ENCODE measurements at regions not wholly inside any gene's neighbourhood (a gene's known extent, or its start where the extent isn't known, plus 50 kb on each side); places are given as distances from the start of the nearest gene placed in this dataset.
"Not testable (repeated sequence)": the region's sequence is repeated elsewhere in the genome, so short reads cannot be mapped to it uniquely, and the experiment has no call there.

DNA sequence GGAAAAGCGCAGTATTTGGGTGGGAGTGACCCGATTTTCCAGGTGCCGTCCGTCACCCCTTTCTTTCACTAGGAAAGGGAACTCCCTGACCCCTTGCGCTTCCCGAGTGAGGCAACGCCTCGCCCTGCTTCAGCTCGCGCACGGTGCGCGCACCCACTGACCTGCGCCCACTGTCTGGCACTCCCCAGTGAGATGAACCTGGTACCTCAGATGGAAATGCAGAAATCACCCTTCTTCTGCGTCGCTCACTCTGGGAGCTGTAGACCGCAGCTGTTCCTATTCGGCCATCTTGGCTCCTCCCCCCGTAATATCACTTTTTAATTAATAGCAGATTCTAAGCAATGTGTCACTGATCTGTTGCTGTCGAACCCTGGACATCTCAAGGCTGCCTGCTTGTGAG is 294.9 kb downstream of the MYCN start:
- TF ChIP-seq, protein P1, sequence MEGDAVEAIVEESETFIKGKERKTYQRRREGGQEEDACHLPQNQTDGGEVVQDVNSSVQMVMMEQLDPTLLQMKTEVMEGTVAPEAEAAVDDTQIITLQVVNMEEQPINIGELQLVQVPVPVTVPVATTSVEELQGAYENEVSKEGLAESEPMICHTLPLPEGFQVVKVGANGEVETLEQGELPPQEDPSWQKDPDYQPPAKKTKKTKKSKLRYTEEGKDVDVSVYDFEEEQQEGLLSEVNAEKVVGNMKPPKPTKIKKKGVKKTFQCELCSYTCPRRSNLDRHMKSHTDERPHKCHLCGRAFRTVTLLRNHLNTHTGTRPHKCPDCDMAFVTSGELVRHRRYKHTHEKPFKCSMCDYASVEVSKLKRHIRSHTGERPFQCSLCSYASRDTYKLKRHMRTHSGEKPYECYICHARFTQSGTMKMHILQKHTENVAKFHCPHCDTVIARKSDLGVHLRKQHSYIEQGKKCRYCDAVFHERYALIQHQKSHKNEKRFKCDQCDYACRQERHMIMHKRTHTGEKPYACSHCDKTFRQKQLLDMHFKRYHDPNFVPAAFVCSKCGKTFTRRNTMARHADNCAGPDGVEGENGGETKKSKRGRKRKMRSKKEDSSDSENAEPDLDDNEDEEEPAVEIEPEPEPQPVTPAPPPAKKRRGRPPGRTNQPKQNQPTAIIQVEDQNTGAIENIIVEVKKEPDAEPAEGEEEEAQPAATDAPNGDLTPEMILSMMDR (tag by site-specific recombination; IDR thresholded peaks at IDR 0.05) = not testable (repeated sequence)
- not testable (repeated sequence) for TF ChIP-seq ZNF501 (tag by site-specific recombination; IDR thresholded peaks at IDR 0.05); ZNF48 (tag by site-specific recombination; IDR thresholded peaks at IDR 0.05); ZNF561 (tag by site-specific recombination; IDR thresholded peaks at IDR 0.05; ENCODE audit: borderline replicate concordance); ZNF621 (tag by site-specific recombination; IDR thresholded peaks at IDR 0.05); ZNF530 (tag by site-specific recombination; IDR thresholded peaks at IDR 0.05; ENCODE audit: low read depth); ZNF677 (tag by site-specific recombination; IDR thresholded peaks at IDR 0.05); ZNF510 (tag by site-specific recombination; IDR thresholded peaks at IDR 0.05; ENCODE audit: insufficient replicate concordance)
- TF ChIP-seq, protein P2, sequence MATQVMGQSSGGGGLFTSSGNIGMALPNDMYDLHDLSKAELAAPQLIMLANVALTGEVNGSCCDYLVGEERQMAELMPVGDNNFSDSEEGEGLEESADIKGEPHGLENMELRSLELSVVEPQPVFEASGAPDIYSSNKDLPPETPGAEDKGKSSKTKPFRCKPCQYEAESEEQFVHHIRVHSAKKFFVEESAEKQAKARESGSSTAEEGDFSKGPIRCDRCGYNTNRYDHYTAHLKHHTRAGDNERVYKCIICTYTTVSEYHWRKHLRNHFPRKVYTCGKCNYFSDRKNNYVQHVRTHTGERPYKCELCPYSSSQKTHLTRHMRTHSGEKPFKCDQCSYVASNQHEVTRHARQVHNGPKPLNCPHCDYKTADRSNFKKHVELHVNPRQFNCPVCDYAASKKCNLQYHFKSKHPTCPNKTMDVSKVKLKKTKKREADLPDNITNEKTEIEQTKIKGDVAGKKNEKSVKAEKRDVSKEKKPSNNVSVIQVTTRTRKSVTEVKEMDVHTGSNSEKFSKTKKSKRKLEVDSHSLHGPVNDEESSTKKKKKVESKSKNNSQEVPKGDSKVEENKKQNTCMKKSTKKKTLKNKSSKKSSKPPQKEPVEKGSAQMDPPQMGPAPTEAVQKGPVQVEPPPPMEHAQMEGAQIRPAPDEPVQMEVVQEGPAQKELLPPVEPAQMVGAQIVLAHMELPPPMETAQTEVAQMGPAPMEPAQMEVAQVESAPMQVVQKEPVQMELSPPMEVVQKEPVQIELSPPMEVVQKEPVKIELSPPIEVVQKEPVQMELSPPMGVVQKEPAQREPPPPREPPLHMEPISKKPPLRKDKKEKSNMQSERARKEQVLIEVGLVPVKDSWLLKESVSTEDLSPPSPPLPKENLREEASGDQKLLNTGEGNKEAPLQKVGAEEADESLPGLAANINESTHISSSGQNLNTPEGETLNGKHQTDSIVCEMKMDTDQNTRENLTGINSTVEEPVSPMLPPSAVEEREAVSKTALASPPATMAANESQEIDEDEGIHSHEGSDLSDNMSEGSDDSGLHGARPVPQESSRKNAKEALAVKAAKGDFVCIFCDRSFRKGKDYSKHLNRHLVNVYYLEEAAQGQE (tag by site-specific recombination; IDR thresholded peaks at IDR 0.05) = not testable (repeated sequence)
- TF ChIP-seq, protein P3, sequence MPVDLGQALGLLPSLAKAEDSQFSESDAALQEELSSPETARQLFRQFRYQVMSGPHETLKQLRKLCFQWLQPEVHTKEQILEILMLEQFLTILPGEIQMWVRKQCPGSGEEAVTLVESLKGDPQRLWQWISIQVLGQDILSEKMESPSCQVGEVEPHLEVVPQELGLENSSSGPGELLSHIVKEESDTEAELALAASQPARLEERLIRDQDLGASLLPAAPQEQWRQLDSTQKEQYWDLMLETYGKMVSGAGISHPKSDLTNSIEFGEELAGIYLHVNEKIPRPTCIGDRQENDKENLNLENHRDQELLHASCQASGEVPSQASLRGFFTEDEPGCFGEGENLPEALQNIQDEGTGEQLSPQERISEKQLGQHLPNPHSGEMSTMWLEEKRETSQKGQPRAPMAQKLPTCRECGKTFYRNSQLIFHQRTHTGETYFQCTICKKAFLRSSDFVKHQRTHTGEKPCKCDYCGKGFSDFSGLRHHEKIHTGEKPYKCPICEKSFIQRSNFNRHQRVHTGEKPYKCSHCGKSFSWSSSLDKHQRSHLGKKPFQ (tag by site-specific recombination; IDR thresholded peaks at IDR 0.05) = not testable (repeated sequence)
- TF ChIP-seq, protein P4, sequence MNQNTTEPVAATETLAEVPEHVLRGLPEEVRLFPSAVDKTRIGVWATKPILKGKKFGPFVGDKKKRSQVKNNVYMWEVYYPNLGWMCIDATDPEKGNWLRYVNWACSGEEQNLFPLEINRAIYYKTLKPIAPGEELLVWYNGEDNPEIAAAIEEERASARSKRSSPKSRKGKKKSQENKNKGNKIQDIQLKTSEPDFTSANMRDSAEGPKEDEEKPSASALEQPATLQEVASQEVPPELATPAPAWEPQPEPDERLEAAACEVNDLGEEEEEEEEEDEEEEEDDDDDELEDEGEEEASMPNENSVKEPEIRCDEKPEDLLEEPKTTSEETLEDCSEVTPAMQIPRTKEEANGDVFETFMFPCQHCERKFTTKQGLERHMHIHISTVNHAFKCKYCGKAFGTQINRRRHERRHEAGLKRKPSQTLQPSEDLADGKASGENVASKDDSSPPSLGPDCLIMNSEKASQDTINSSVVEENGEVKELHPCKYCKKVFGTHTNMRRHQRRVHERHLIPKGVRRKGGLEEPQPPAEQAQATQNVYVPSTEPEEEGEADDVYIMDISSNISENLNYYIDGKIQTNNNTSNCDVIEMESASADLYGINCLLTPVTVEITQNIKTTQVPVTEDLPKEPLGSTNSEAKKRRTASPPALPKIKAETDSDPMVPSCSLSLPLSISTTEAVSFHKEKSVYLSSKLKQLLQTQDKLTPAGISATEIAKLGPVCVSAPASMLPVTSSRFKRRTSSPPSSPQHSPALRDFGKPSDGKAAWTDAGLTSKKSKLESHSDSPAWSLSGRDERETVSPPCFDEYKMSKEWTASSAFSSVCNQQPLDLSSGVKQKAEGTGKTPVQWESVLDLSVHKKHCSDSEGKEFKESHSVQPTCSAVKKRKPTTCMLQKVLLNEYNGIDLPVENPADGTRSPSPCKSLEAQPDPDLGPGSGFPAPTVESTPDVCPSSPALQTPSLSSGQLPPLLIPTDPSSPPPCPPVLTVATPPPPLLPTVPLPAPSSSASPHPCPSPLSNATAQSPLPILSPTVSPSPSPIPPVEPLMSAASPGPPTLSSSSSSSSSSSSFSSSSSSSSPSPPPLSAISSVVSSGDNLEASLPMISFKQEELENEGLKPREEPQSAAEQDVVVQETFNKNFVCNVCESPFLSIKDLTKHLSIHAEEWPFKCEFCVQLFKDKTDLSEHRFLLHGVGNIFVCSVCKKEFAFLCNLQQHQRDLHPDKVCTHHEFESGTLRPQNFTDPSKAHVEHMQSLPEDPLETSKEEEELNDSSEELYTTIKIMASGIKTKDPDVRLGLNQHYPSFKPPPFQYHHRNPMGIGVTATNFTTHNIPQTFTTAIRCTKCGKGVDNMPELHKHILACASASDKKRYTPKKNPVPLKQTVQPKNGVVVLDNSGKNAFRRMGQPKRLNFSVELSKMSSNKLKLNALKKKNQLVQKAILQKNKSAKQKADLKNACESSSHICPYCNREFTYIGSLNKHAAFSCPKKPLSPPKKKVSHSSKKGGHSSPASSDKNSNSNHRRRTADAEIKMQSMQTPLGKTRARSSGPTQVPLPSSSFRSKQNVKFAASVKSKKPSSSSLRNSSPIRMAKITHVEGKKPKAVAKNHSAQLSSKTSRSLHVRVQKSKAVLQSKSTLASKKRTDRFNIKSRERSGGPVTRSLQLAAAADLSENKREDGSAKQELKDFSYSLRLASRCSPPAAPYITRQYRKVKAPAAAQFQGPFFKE (tag by site-specific recombination; IDR thresholded peaks at IDR 0.05; ENCODE audit: borderline replicate concordance) = not testable (repeated sequence)
- TF ChIP-seq, protein P5, sequence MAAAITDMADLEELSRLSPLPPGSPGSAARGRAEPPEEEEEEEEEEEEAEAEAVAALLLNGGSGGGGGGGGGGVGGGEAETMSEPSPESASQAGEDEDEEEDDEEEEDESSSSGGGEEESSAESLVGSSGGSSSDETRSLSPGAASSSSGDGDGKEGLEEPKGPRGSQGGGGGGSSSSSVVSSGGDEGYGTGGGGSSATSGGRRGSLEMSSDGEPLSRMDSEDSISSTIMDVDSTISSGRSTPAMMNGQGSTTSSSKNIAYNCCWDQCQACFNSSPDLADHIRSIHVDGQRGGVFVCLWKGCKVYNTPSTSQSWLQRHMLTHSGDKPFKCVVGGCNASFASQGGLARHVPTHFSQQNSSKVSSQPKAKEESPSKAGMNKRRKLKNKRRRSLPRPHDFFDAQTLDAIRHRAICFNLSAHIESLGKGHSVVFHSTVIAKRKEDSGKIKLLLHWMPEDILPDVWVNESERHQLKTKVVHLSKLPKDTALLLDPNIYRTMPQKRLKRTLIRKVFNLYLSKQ (tag by site-specific recombination; IDR thresholded peaks at IDR 0.05; ENCODE audit: borderline replicate concordance) = not testable (repeated sequence)
